K562 (cell line): ENCODE measurements at regions not wholly inside any gene's neighbourhood (a gene's known extent, or its start where the extent isn't known, plus 50 kb on each side); places are given as distances from the start of the nearest gene placed in this dataset.

Experiments used
- ATAC-seq: fragments of 200-7000 bp; cut with Tn5 transposase; 3 replicates; pipeline ENCODE4 v1.9.1; 2020; ENCODE audit warnings: moderate library complexity
- BruUV-seq: library from RNA; stranded (reverse); fragments of 400-500 nt; replicated peaks from 2 replicates; lab custom pipeline; 2021; lab: Mats Ljungman, UMichigan
- CTCF ChIA-PET: fragments of 300-600 bp; formaldehyde crosslinking; extraction: SDS; loops from one replicate; lab custom pipeline; 2021; ENCODE audit warnings: low intra/inter-chr PET ratio; lab: Yijun Ruan, JAX
- POLR2A ChIA-PET: fragments of 300-600, 350-650 bp; sonication (Branson Sonifier 250); formaldehyde crosslinking; extraction: SDS; loops from one replicate; lab custom pipeline; 2021; ENCODE audit warnings: antibody characterized with exemption, inconsistent platforms; lab: Yijun Ruan, JAX
- DNase-seq, 4 experiments: peaks; one replicate each; pipeline versions ENCODE4 v3.0.0 to v3.0.0-alpha.2; 2011 to 2018; ENCODE audit warnings: low spot score in 3 of 4, mixed read lengths in 3 of 4; ENCODE audit errors: extremely low read depth in 1 of 4
- FAIRE-seq: peaks from 2 replicates; lab custom pipeline; 2011; peaks lifted over from hg19 to GRCh38; lab: Jason Lieb, UNC
- H2AFZ ChIP-seq: 2 replicates; pipeline ENCODE4 v1.6.0; 2011; ENCODE audit warnings: low read depth, low read length, control low read depth, inconsistent platforms
- H3K27ac ChIP-seq: fragments of 200-600 bp; 3 replicates; pipeline ENCODE4 v1.8.0; 2011; ENCODE audit warnings: low read depth, mild to moderate bottlenecking, control low read depth, inconsistent platforms, low read length, moderate library complexity, mixed read lengths; ENCODE audit errors: extremely low read depth
- H3K27me3 ChIP-seq, 2 experiments: fragments of 300-600 bp in 1 of 2; 2 replicates in 1 of 2; 3 replicates in 1 of 2; pipeline versions ENCODE4 v1.6.0 to v1.8.0; 2011; ENCODE audit warnings: inconsistent platforms in 2 of 2, low read length in 2 of 2, mild to moderate bottlenecking in 1 of 2, mixed read lengths in 1 of 2, moderate library complexity in 1 of 2; ENCODE audit not compliant: control insufficient read depth in 2 of 2, insufficient read depth in 2 of 2
- H3K36me3 ChIP-seq: fragments of 300-600 bp; 3 replicates; pipeline ENCODE4 v1.8.0; 2011; ENCODE audit warnings: mild to moderate bottlenecking, low read length, inconsistent platforms; ENCODE audit not compliant: control insufficient read depth, insufficient read depth
- H3K4me1 ChIP-seq, 2 experiments: fragments of 200-600 bp in 1 of 2; replicated peaks in 1 of 2; 2 replicates in 1 of 2; 3 replicates in 1 of 2; pipeline versions ENCODE4 v1.5.1 to v1.8.0; 2011; ENCODE audit warnings: inconsistent platforms in 2 of 2, low read length in 2 of 2, mild to moderate bottlenecking in 1 of 2, mixed read lengths in 1 of 2, moderate library complexity in 1 of 2; ENCODE audit not compliant: control insufficient read depth in 2 of 2, insufficient read depth in 2 of 2
- H3K4me2 ChIP-seq: 2 replicates; pipeline ENCODE4 v1.6.1; 2011; ENCODE audit warnings: low read length, control low read depth, inconsistent platforms, mixed read lengths; ENCODE audit not compliant: insufficient read depth
- H3K4me3 ChIP-seq: fragments of 200-600 bp; sonication (generic), shearing (Covaris generic); 2 replicates; pipeline ENCODE4 v1.5.1; 2016; ENCODE audit warnings: control low read depth, inconsistent platforms
- H3K79me2 ChIP-seq: fragments of 200-600 bp; 3 replicates; pipeline ENCODE4 v1.8.0; 2011; ENCODE audit warnings: low read length, inconsistent platforms; ENCODE audit not compliant: control insufficient read depth, insufficient read depth
- H3K9ac ChIP-seq, 2 experiments: 2 replicates each; pipeline versions ENCODE4 v1.6.0 to v1.6.1; 2011; ENCODE audit warnings: low read depth in 2 of 2, low read length in 2 of 2, control low read depth in 1 of 2, inconsistent platforms in 1 of 2, mild to moderate bottlenecking in 1 of 2, mixed read lengths in 1 of 2; ENCODE audit not compliant: insufficient read depth in 1 of 2
- H3K9me1 ChIP-seq: one replicate; pipeline ENCODE4 v1.6.0; 2011; ENCODE audit warnings: inconsistent platforms, mild to moderate bottlenecking, low read length, moderate library complexity; ENCODE audit not compliant: control insufficient read depth, insufficient read depth
- H3K9me3 ChIP-seq: replicated peaks from 2 replicates; pipeline ENCODE4 v1.5.1; 2011; ENCODE audit warnings: low read depth, low read length, inconsistent platforms; ENCODE audit not compliant: control insufficient read depth, insufficient read depth
- H4K20me1 ChIP-seq: replicated peaks from 2 replicates; pipeline ENCODE4 v1.6.1; 2011; ENCODE audit warnings: low read length, inconsistent platforms, mixed read lengths; ENCODE audit not compliant: control insufficient read depth, insufficient read depth
- CC2D1A ChIP-seq: fragments of 450-650 bp; IDR thresholded peaks from 2 replicates; pipeline ENCODE4 v1.6.1; 2017; ENCODE audit warnings: mild to moderate bottlenecking
- ESRRB ChIP-seq: fragments of 250-450 bp; sonication (Bioruptor Pico); IDR thresholded peaks from 2 replicates; pipeline ENCODE4 v1.5.0; 2020; ENCODE audit warnings: mild to moderate bottlenecking, moderate library complexity, borderline replicate concordance
- HDAC2 ChIP-seq: fragments of 450-650 bp; IDR thresholded peaks from 2 replicates; pipeline ENCODE4 v1.6.1; 2016; ENCODE audit warnings: mild to moderate bottlenecking
- MXI1 ChIP-seq: IDR thresholded peaks from 2 replicates; pipeline ENCODE4 v1.6.1; 2011; ENCODE audit warnings: low read depth, mild to moderate bottlenecking, improper control_type of control experiment, low read length
- ZNF347 ChIP-seq: fragments of 450-650 bp; formaldehyde crosslinking; IDR thresholded peaks from 2 replicates; pipeline ENCODE4 v1.4.0; 2020; ENCODE audit warnings: low read depth, mild to moderate bottlenecking, moderate library complexity
- ZNF384 ChIP-seq: IDR thresholded peaks from 2 replicates; pipeline ENCODE4 v1.6.1; 2012; ENCODE audit warnings: low read depth, low read length, improper control_type of control experiment
- WGBS: fragments of 100-300 bp; shearing (Covaris generic); methylation state at CpG from one replicate; pipeline ENCODE4 v1.1.6; 2016; ENCODE audit warnings: low coverage, mixed read lengths; ENCODE audit not compliant: insufficient coverage; ENCODE audit errors: missing lambda C conversion rate; 5-methylcytosine and 5-hydroxymethylcytosine counted together
- in situ Hi-C: fragments of 300-500 bp; cut with MboI; formaldehyde crosslinking; loops from 4 replicates; pipeline ENCODE4 v1.15.0; 2018; ENCODE audit warnings: inconsistent platforms, mixed read lengths
- intact Hi-C: fragments of 100-400 bp; cut with micrococcal nuclease; formaldehyde crosslinking; loops from 2 replicates; pipeline ENCODE4 v1.14.2; 2022
- TF ChIP-seq, protein P1 (sequence below): fragments of 250-450 bp; sonication (Bioruptor Pico); IDR thresholded peaks from 2 replicates; pipeline ENCODE4 v1.4.0; 2020; ENCODE audit warnings: mild to moderate bottlenecking

- ATAC-seq (no peak), DNase-seq (no peak), FAIRE-seq (no peak)
- Histone ChIP-seq H3K4me2 (no peak overlapping the region), H3K27me3 (peaks cover 10 to 28% of the 10 kb centered on the region in 2 experiments), H3K9ac (no peak overlapping the region), H3K4me1 (peaks cover 0 to 7% of the 10 kb centered on the region in 2 experiments; a peak in 2 of 5 replicates), H4K20me1 (no peaks in the 10 kb centered on the region), H3K4me3 (no peak overlapping the region), H3K27ac (no peak overlapping the region), H2AFZ (no peak overlapping the region), H3K9me3 (no peaks in the 10 kb centered on the region), H3K9me1 (no peaks in the 10 kb centered on the region), H3K36me3 (no peaks in the 10 kb centered on the region), H3K79me2 (no peaks in the 10 kb centered on the region)
- 0% methylated on average over 4 of the region's 4 CpGs for WGBS
- no peak for TF ChIP-seq ESRRB (CRISPR knock-in tag)
- no peak for TF ChIP-seq HDAC2
- TF ChIP-seq ZNF384 = no peak
- TF ChIP-seq, protein P1, sequence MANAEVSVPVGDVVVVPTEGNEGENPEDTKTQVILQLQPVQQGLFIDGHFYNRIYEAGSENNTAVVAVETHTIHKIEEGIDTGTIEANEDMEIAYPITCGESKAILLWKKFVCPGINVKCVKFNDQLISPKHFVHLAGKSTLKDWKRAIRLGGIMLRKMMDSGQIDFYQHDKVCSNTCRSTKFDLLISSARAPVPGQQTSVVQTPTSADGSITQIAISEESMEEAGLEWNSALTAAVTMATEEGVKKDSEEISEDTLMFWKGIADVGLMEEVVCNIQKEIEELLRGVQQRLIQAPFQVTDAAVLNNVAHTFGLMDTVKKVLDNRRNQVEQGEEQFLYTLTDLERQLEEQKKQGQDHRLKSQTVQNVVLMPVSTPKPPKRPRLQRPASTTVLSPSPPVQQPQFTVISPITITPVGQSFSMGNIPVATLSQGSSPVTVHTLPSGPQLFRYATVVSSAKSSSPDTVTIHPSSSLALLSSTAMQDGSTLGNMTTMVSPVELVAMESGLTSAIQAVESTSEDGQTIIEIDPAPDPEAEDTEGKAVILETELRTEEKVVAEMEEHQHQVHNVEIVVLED (CRISPR knock-in tag) = no peak
- TF ChIP-seq MXI1 = no peak
- TF ChIP-seq CC2D1A = no peak
- TF ChIP-seq ZNF347 (CRISPR knock-in tag) = no peak
- POLR2A ChIA-PET = interaction anchor here (0.6 kb wide), 2 partner anchors 84 to 308 kb away, joined by 3 read pairs; no protein-coding TSS in a partner anchor
- BruUV-seq = no TSS peak
- in situ Hi-C loops = no loop called here
- intact Hi-C loops = loop anchor here (5.0 kb wide), 1 partner anchor 107 kb away; no protein-coding TSS in a partner anchor
- CTCF ChIA-PET = no interaction called here
Measured at GRCh38 chr15:92719021-92719420, 63.4 kb upstream of the FAM174B start.
